ENCODE measurements at regions not wholly inside any gene's neighbourhood (a gene's known extent, or its start where the extent isn't known, plus 50 kb on each side); places are given as distances from the start of the nearest gene placed in this dataset.

DNA sequence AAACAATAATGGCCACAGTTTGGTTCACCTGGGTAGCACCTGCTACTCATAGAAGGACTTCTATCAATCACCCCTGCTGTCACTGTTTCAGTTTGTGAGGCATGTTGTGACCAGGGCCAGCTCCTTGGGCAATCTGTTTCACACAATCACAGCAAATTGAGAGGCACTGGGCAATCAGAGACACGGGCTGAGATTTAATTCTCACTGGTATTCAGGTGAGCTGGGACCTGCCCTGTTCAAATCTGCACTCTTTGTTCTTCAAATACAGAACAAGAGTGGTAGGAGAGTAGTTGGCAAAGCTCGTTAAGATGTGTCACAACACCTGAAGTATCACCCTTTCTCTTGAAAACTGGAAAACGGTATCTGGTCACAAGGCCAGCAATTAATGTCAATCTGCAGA, 57.8 kb upstream of the NAP1L1 start:
- TF ChIP-seq, protein P1, sequence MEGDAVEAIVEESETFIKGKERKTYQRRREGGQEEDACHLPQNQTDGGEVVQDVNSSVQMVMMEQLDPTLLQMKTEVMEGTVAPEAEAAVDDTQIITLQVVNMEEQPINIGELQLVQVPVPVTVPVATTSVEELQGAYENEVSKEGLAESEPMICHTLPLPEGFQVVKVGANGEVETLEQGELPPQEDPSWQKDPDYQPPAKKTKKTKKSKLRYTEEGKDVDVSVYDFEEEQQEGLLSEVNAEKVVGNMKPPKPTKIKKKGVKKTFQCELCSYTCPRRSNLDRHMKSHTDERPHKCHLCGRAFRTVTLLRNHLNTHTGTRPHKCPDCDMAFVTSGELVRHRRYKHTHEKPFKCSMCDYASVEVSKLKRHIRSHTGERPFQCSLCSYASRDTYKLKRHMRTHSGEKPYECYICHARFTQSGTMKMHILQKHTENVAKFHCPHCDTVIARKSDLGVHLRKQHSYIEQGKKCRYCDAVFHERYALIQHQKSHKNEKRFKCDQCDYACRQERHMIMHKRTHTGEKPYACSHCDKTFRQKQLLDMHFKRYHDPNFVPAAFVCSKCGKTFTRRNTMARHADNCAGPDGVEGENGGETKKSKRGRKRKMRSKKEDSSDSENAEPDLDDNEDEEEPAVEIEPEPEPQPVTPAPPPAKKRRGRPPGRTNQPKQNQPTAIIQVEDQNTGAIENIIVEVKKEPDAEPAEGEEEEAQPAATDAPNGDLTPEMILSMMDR (conservative IDR thresholded peaks at IDR 0.05; ENCODE audit: low read depth, low read length) = no peak
- TF ChIP-seq POLR2A (IDR thresholded peaks at IDR 0.05; ENCODE audit: low read depth, low read length) = no peak
